Midbrain (tissue), 1 donor: ENCODE measurements at regions not wholly inside any gene's neighbourhood (a gene's known extent, or its start where the extent isn't known, plus 50 kb on each side); places are given as distances from the start of the nearest gene placed in this dataset.

Experiments
- DNase-seq: peaks from one replicate; lab custom pipeline; 2025; lab: John Stamatoyannopoulos, UW

- DNase-seq, result no peak
Measured at GRCh38 chr6:166751051-166751595, 124.1 kb upstream of the RPS6KA2 start.

DNA sequence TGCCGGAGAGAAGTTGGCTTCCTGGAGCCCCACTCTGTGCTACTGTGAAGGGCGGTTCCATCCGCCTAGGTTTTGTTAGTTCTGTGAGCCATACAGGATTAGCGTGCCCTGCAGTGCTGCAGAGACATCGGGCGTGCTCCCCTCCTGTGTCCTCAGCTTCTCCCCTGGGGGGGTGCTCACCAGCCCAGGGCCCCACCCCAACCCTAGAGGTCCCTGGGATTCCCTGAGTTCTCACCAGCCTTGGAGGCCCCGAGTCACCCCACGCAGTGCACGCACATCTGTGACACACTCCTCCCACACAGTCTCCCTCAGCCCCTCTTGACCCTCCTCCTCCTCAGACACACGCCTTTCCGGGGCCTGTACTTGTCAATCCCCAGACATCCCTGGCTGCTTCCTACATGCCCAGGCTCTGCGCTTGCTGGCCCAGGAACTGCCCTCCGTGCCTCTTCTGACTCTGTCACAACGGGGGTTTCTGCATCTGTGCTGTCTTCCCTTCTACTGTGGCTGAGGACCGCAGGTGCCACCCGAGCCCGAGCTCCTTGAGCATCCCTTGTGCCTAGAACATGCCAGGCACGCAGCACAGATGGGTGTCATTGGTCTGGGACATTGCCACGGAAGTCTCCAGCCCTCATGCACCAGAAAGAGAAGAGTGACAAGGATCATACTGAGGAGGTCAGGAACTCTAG lies 123.2 kb upstream of the RPS6KA2 start:
- DNase-seq, result no peak

DNA sequence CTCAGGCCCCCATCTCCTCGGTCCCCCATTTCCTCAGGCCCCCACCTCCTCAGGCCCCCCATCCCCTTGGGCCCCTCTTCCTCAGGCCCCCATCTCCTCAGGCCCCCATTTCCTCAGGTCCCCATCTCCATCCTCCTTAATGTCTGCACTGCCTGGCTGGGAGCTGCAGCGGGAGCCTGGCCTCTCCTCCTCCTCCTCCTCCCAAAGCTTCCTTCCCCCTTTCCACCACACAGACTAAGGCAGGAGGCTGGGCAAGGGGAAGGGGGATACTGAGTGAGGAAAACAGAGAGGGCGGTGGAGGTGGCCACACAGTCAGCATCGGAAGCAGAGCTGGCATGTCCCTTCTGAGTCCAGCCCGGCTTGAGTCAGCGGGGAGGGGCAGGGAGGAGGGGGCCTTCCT lies 122.6 kb upstream of the RPS6KA2 start:
- DNase-seq, result no peak

DNA sequence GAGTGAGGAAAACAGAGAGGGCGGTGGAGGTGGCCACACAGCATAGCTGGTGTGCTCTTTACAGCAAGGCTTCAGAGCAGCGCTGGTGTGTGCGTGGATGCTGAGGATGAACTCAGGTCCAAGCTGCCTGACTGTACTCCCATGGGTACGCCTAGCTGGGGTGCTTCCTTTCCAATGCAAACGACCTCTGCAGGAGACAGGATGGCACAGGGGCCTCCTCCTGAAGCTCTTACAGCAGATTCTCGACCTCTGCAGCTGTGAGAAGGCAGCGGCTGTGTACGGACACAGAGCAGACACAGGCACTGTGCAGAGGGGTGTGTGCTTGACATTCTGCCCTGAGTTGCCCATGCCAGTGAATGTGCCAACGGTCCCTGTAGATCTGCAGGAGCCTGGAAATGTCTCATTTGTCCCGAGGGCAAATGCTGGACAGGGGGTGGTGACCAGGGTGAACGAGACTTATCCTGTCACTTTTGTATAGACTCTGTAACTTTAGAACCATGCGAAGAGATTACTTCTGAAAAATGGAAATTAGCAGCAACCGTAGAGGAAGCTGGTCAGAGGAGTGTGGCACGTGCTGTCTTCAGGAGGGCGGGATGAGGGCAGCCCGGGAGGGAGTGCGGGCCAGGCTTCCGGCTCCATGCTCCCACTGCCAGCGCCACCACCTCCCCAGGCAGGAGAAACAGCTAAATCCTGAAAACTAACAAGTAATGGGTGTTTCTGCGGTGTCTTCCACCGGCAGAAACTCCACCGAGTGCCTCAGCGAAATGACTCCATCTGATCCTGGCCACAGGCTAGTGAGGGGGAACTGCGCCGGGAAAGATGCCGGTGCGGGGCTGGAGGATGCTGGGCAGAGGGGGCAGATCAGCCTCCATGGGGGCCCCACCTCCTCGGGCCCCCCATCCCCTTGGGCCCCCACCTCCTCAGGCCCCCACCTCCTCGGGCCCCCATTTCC lies 120.9 kb upstream of the RPS6KA2 start:
- DNase-seq, result no peak

DNA sequence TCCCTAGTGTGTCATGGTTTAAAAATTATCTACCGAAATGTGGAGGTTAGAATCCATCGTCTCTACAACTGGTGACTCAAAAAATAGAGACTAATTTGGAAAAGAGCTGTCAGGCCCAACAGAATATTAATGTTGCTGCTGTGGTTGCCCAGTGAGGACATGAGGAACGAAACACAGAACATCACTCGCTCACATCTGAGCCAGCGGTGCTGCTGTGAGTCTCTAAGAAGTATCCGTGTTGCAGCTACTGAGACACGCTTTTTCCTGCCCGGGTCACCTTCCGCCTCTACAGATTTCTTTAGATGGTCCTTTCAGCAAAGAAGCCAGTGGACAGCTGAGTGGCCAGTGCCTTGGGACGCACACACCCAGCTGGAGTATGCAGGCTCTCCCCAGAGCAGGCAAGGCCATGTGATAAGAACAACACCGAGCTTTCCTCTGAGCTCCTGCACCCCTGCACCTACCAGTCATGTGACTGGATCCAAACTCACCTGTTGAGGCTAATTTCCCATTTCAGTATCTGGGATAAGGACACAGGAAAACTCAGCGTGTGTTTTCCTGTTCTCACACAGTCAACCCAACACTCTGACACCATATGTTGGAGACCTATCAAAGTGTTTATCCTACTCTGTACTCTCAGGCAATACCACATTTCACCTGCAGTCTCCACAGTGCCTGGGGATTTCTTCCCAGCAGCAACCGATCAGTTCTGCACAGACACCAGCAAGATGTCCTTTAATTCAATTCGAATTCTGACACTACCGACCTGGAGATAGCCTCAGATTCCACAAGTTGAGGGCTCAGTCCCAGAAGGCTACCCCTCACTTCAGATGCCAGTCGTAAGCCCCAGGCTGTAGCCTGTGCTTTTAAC lies 119.0 kb upstream of the RPS6KA2 start:
- DNase-seq, result no peak

GRCh38 chr6:166744223-166745134 lies 117.4 kb upstream of the RPS6KA2 start:
- DNase-seq, result no peak

DNA sequence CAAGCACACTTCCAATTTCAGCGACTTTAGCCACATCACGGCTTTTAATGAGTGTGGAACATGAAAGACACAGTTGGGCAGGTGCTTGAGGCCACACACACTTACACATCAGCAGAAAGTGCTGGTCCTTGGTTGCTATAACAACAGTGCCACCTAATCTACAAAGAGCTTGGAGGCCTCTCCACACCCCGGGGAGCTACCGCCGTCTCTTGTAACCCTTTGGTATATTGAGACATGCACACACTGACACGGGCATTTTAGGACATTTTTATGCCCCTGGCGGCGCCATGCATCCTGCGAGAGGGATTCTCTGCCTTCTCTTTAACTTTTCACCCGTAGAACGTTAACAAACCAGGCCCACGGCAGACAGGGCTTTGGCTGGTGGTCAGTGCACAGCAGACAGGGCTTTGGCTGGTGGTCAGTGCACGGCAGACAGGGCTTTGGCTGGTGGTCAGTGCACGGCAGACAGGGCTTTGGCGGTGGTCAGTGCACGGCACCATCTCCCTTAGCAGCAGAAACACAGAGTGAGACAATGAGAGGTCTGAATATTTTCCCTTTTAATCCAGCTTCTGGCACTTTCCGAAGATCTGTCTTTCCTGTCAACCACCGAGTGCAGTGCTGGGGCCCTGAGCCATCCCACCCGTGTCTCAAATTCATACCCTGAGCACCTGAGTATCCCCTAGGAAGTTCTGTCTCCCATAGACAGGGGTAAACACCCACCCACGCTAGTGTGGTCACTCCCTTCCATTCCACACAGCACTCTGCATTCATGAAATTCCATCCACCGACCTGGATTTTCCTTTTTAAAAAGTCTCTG lies 116.6 kb upstream of the RPS6KA2 start:
- DNase-seq, result no peak

DNA sequence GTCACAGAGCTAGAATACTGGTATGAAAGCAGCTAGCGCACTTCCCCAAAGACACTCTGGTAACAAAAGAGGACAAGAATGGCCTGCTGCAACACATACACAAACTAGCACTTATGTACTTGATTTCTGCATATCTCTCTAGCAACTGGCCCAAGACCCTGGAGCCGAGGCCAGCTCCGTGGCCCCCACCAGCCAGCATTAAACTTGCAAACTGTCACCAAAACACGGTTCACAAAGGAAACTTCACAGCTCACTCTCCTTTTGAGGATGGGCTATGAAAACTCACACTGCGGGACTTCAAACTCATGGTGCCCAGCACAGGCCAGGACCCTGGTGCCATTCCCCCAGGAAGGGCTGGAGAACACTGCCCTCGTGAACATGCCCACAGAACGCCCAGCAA lies 115.9 kb upstream of the RPS6KA2 start:
- DNase-seq, result no peak

DNA sequence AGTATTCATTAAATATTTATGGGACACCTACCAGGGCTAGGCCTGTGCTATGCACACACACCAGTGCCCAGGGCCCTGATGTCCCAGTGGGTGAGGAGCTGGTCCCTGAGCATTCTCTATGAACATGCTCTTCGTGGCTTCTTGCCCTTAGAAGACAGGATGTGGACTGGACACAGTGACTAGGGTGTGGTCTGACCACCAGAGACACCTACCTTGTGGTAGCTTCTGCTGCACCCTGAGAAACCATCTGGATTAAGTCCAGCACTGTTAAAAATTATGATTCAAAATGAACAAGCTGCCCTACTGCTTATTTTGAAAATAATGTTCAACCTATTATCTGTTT lies 112.9 kb upstream of the RPS6KA2 start:
- no peak for DNase-seq

- no peak for DNase-seq
Measured at GRCh38 chr6:166739117-166739975, 112.3 kb upstream of the RPS6KA2 start.

DNA sequence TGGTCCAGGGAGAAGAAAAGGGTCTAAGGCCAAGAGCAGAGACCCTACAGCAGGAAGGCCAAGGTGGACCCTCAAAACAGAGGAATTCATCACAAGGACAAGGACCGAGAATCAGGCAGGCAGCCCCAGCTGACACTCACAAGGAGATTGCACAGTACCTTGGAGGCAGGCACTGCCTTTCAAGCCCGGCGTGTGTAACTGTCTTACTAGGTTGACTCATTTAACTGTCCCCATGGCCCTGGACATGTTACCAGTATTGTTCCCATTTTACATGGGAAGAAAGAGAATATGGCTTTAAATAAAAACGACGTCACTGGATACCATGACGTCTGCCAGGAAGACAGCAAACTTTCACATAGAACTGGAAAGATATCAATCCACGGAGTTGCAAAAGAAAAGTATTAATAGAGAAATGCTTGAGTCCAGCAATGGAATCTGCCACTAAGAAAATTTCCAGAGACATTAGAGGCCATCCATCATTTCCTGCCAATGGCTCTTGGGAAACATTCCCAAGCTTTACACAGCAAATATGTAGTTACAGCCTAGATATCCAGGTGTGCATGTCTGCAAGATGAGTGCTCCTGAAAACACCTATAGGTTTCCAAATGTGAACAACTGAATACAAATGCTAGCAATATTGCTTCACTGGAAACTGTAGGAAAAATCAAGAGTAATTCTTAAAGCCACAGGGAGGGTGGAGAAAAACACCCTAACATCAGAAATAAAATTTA lies 111.5 kb upstream of the RPS6KA2 start:
- DNase-seq, result no peak

DNA sequence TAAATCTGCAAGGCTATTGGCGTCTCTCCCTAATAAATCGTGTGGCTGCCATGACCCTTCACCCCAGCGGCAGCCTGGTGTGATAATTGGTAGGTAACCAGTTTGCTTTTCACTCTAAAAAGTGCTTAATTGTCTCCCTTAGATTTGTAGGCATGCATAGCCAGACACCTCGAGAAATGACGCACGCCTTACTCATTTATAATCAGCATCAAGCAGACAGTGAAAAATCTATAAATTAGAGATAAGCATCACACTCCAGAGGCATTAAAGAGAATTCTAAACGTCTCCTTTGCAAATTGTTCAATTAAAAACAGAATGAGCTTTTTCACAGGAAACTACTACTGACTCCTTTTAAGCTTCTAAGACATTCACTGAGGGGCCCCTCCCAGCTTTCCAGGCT lies 110.2 kb upstream of the RPS6KA2 start:
- DNase-seq, result no peak

GRCh38 chr6:166736634-166737033 lies 109.6 kb upstream of the RPS6KA2 start:
- DNase-seq, result no peak

- DNase-seq, result no peak
Measured at GRCh38 chr6:166733900-166734299, 106.8 kb upstream of the RPS6KA2 start.

- DNase-seq, result no peak
Measured at GRCh38 chr6:166729658-166730057, 102.6 kb upstream of the RPS6KA2 start.

GRCh38 chr6:166728884-166729530 lies 102.0 kb upstream of the RPS6KA2 start:
- DNase-seq, result no peak

GRCh38 chr6:166726201-166726600 lies 99.2 kb upstream of the RPS6KA2 start:
- DNase-seq, result no peak

DNA sequence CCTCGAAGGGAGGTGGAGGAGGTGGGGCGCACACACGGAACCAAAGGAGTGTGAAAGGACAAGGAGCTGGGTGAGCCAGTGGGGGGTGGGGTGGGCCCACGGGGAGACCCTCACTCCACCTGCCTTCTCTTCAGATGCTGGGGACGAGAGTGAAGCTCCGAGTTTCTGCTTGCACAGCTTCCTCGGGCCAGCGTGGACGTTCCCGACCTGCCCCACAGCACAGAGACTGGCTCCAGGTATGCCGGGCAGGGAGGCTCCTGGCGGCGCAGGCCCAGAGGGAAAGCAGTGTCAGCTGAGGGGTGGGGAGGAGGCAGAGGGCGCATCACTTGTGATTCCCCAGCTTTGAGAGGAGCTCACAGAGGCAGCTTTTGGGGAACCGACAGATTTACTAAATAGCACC lies 98.5 kb upstream of the RPS6KA2 start:
- no peak for DNase-seq
